Omental fat pad (tissue), 3 donors: ENCODE measurements at regions not wholly inside any gene's neighbourhood (a gene's known extent, or its start where the extent isn't known, plus 50 kb on each side); places are given as distances from the start of the nearest gene placed in this dataset.

Source experiments
- ATAC-seq: fragments of 150-250 bp; one replicate; pipeline ENCODE4 v1.9.1; 2016; ENCODE audit warnings: mild to moderate bottlenecking, moderate library complexity; ENCODE audit not compliant: low FRiP score
- DNase-seq: peaks from one replicate; pipeline ENCODE4 v3.0.0-alpha.2; 2019; ENCODE audit warnings: low spot score
- TF ChIP-seq, protein P1 (sequence below), 3 donors: fragments of 450-650 bp; IDR thresholded peaks; one replicate each; pipeline ENCODE4 v1.5.1; 2016 to 2017; ENCODE audit warnings: antibody characterized with exemption in 3 of 3, mild to moderate bottlenecking in 3 of 3, moderate library complexity in 2 of 3

- no peak for DNase-seq
- ATAC-seq, result no peak
- TF ChIP-seq, protein P1, sequence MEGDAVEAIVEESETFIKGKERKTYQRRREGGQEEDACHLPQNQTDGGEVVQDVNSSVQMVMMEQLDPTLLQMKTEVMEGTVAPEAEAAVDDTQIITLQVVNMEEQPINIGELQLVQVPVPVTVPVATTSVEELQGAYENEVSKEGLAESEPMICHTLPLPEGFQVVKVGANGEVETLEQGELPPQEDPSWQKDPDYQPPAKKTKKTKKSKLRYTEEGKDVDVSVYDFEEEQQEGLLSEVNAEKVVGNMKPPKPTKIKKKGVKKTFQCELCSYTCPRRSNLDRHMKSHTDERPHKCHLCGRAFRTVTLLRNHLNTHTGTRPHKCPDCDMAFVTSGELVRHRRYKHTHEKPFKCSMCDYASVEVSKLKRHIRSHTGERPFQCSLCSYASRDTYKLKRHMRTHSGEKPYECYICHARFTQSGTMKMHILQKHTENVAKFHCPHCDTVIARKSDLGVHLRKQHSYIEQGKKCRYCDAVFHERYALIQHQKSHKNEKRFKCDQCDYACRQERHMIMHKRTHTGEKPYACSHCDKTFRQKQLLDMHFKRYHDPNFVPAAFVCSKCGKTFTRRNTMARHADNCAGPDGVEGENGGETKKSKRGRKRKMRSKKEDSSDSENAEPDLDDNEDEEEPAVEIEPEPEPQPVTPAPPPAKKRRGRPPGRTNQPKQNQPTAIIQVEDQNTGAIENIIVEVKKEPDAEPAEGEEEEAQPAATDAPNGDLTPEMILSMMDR (IDR thresholded peaks at IDR 0.05), result no peak
These were observed 209.9 kb downstream of the ANKRD60 start for GRCh38 chr20:58018590-58018989.

DNA sequence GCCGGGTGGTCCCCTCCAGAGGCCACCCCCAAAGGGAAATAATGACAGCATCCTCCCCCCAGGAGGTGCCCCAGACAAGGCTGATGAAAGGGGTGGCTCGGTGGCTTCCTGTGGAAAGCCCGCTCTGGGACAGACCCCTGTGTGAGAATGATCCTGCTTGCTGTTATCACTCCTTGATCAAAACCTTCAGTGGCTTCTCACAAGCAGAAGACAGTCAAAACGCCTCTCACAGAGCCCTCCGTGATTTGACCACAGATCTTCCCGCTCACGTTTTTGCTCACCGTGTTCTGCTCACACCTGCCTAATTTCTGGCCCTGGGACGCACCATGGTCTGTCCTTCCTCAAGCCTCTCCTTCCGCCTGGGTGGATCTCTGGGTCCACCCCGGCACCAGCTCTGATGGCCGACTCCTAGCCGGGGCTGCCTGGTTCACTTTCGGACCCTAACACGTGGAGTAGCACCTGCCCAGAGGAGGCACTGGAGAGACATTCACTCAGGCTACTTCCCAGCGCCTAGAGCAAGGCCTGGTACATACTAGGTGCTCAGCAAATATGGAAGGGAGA is 210.4 kb downstream of the ANKRD60 start:
- ATAC-seq, result no peak
- DNase-seq, result no peak
- TF ChIP-seq, protein P1 (IDR thresholded peaks at IDR 0.05), result no peak

DNA sequence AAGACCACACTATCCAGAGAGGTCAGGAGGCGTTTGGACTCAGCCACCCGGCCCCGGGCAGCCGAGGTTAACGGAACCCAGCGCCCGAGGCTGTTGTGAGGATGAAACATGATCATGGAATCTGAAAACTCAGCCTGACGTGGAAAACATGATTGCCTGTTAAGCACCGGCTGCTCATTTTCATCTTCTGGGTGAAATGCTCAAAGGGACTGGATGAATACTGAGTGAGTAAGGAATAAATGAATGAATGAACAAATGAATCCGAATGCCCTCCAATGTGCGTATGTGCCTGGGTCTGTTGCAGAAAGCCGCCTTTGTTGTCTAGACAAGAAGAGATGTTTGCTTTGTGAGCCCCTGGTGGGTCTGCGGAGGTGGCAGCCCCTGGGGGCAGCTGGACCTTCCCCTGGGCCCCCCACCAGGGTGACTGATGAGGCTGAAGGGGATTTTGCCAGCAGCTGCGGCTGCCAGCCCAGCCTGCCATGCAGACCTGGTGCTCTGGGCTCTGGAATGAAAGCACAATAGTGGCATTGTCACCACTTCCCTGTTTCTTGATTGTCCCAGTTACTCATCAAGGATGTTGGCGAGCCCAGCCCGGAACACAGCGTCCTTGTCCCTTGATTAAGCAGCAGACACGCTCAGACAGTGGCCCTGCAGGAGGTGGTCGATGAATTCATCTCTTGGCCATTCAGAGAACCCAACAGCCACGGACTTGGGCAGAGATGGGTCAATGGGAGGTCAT is 211.1 kb downstream of the ANKRD60 start:
- TF ChIP-seq, protein P1 (IDR thresholded peaks at IDR 0.05), result no peak
- DNase-seq, result no peak
- ATAC-seq, result no peak

GRCh38 chr20:58016779-58017178 is 211.7 kb downstream of the ANKRD60 start:
- DNase-seq (no peak), ATAC-seq (no peak)
- TF ChIP-seq, protein P1 (IDR thresholded peaks at IDR 0.05), result no peak

GRCh38 chr20:58014628-58015315 is 213.7 kb downstream of the ANKRD60 start:
- ATAC-seq (no peak), DNase-seq (no peak)
- TF ChIP-seq, protein P1 (IDR thresholded peaks at IDR 0.05), result no peak

DNA sequence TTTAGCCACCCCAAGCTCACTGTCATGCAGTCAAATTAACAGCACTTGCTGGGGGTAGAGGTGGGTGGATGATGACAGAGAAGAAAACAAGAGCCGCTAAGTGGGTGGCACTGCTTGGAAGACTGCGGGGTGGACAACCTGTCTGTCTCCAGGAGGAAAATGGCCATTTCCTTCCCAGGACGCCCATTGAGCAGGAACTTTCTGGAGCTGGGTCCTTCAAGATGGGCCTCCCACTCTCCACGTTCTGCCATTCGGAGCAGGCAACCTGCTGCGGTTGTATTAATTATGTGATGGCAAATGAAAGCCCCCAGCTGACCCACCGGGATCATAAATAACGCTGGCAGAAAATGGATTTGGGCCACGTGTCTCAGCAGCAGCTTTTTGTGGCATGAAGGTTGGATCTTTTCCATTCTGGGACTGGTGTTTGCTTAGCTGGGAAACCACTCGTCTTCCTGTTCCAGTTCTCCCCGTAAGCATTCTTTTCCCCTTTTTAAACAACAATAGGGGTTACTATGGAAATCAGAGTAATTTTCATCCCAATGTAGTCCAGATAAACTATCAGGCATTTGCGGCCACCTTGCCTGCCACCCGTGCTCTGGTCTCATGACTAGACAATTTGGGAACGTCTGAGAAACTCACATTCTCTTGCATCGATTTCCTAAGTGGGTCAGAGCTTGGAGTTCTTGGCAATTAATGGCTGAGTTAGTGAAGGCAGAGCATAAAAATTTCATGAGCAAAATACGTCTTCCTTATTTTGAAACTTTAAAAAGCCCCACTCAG is 215.5 kb downstream of the ANKRD60 start:
- no peak for DNase-seq
- ATAC-seq, result no peak

More for the DNA sequence above, 215.5 kb downstream of the ANKRD60 start:
- TF ChIP-seq, protein P1 (IDR thresholded peaks at IDR 0.05), result no peak
